GM13977 (cell line): ENCODE measurements at regions not wholly inside any gene's neighbourhood (a gene's known extent, or its start where the extent isn't known, plus 50 kb on each side); places are given as distances from the start of the nearest gene placed in this dataset.

ENCODE experiments used
- DNase-seq: peaks from one replicate; pipeline ENCODE4 v3.0.0; 2012; ENCODE audit warnings: low spot score
- CTCF ChIP-seq: IDR thresholded peaks from 2 replicates; pipeline ENCODE4 v1.5.1; 2012; ENCODE audit warnings: mild to moderate bottlenecking, control low read depth; ENCODE audit not compliant: insufficient read depth; ENCODE audit errors: extremely low read depth, missing control alignments
- in situ Hi-C: fragments of 300-500 bp; cut with MboI; formaldehyde crosslinking; loops from one replicate; pipeline ENCODE4 v1.12.0; 2022; ENCODE audit warnings: low sequenced_read_pairs, low pct_unique_long_range_greater_than_20kb, mixed read lengths, inconsistent platforms; ENCODE audit not compliant: unreplicated experiment

GRCh38 chrX:87236830-87237440, 280.7 kb upstream of the KLHL4 start:
- in situ Hi-C loops, result no loop called here
- TF ChIP-seq CTCF, result no peak
- DNase-seq, result no peak

DNA sequence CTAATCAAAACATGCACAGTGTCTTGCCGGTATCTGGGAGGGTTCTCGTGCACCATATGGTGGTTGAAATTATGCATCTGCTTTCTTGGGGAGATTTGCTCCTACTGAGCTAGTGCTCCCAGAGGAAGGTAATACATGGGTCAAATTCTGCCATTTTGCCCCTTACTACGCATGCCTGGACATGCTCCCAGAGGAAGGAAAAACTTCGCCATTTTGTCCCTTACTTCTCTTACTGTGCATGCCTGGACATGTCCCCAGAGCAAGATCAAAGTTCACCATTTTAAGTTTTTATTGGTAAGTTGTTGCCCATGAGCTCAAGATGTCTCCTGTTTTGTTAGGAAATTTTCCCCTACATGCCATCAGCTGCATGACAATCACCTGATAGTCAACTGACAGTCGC, 252.1 kb upstream of the KLHL4 start:
- in situ Hi-C loops, result no loop called here

GRCh38 chrX:87272491-87272890, 245.1 kb upstream of the KLHL4 start:
- in situ Hi-C loops, result no loop called here
- TF ChIP-seq CTCF, result no peak
- DNase-seq, result no peak

More for the DNA sequence above, 252.1 kb upstream of the KLHL4 start:
- TF ChIP-seq CTCF, result no peak
- no peak for DNase-seq

DNA sequence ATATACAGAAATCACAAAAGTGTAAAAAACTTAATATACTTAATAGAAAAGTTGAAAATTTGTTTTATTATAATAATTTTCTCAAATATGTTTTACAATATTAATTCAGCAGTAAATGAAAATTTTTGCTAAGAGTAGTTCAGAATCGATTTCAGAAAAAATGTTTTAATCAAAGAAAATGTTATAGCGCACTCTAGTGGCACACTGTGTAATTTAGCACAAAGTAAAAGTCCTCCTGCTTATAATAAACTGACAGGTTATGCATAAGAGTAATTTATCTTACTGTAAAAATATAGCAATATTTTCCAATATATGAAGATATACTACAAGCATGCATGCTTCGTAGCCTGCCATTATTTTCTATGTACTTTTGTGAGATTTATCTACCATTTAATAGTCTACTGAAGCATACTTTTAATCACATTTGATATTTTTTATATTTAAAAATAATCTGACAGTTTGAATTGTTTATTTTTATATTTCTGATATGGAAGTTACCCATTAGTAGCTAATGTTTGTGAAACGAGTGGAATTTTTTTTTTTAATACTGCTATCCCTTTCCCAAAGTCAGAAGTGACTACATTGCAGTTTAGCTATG, 217.9 kb upstream of the KLHL4 start:
- in situ Hi-C loops, result no loop called here
- TF ChIP-seq CTCF, result peak; percentile 66
- peak; percentile 9 for DNase-seq

DNA sequence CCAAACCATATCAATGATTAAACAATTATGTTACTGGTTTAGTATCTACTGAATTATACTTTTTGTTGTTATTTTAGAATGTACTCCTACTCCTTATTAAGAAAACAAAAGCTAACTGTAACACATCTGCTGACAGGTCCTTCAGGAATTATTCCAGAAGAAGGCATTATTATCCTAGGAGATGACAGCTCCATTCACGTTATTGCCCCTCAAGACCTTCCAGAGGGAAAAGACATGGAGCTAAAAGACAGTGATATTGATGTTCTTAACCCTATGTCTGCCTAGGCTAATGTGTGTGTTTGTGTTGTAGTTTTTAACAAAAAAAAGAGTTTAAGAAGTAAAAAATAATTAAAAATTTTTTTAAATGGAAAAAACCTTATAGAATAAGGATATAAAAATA, 206.8 kb upstream of the KLHL4 start:
- no peak for TF ChIP-seq CTCF
- DNase-seq, result no peak
- in situ Hi-C loops, result no loop called here

DNA sequence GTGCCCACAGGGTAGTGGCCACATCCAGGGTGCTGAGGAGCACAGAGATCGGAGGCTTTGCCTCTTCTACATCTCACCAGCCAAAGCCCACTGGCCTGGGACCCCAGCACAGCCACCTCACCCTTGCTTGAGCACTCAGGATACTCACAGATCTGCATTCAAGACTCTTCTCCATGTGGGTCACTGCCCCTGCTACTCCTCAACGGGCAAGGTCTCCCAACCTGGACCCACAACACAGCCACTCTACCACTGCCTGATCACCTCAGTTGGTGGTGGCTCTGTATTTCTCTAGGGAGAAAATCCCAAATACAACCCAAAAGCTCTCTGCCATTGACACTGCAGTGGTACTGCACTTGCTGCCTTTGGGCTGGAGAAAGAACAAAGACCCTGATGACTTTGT, 190.3 kb upstream of the KLHL4 start:
- no peak for TF ChIP-seq CTCF
- no peak for DNase-seq
- in situ Hi-C loops, result no loop called here
